ENCODE measurements at regions not wholly inside any gene's neighbourhood (a gene's known extent, or its start where the extent isn't known, plus 50 kb on each side); places are given as distances from the start of the nearest gene placed in this dataset.

- no peak for DNase-seq
Observed at GRCh38 chr1:232110281-232111090, 483.9 kb downstream of the DISC1 start.

DNA sequence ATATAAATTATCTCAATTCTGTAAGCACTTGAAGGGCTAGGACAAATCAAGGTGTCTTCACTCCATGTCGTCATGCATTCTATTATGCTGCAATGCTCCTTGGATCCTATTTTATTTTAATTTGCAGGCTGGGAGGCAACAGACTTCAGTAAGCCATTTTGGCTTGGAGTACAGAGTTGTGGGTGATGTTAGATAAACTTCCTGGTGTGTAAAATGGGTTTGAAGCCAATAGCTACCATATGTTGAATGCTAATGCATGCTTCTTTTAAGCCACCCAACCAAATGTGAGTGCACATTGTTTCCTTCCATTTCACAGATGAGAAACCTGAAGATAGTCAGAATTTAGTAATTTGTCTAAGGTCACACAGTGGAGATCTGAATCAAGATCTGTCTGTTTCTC is 482.8 kb downstream of the DISC1 start:
- DNase-seq: no peak

- DNase-seq: no peak
Observed at GRCh38 chr1:232108598-232108997, 482.0 kb downstream of the DISC1 start.

- no peak for DNase-seq
Observed at GRCh38 chr1:232106415-232106814, 479.8 kb downstream of the DISC1 start.

DNA sequence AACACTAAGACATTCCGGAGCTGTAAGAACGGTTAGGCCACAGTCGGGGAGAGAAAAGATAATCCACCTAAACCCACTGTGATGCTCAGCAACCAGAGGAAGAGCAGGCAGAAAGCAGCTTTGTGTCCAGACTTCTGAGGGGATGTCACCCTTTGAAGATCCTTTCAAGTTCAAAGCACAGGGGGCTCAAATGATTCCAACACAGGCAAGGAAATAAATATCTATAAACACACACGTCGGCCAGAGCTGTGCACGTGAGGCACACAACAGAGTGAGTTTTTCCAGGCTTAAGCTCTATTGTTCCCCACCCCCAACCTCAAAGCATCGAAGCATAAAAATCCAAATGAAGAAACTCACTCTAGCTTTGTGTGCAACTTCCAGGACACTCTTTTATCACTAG is 479.0 kb downstream of the DISC1 start:
- no peak for DNase-seq

GRCh38 chr1:232101231-232101630 is 474.6 kb downstream of the DISC1 start:
- DNase-seq: no peak

- DNase-seq: no peak
Observed at GRCh38 chr1:232096751-232097150, 470.2 kb downstream of the DISC1 start.

All from SHP77 treated with DMSO at 0.1 percent for 48 hours (cell line).